ENCODE measurements at regions not wholly inside any gene's neighbourhood (a gene's known extent, or its start where the extent isn't known, plus 50 kb on each side); places are given as distances from the start of the nearest gene placed in this dataset.

DNA sequence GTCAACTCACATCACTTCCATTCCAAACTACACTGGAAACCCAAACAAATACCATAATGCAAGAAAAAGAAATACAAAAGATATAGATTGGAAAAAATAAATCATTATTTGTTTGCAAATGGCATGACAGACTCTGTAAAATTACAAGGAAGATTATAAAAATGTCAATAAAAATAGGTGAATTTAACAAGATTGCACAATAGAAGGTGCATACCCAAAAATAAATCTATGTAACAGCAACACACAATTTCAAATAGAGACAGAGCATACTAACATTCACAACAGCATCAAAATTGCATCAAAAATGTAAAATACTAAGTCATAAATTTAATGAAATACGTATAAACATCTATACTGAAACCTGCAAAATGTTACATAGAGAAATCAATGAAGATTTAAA lies 1140.0 kb upstream of the GJE1 start:
- TF ChIP-seq, protein P1, sequence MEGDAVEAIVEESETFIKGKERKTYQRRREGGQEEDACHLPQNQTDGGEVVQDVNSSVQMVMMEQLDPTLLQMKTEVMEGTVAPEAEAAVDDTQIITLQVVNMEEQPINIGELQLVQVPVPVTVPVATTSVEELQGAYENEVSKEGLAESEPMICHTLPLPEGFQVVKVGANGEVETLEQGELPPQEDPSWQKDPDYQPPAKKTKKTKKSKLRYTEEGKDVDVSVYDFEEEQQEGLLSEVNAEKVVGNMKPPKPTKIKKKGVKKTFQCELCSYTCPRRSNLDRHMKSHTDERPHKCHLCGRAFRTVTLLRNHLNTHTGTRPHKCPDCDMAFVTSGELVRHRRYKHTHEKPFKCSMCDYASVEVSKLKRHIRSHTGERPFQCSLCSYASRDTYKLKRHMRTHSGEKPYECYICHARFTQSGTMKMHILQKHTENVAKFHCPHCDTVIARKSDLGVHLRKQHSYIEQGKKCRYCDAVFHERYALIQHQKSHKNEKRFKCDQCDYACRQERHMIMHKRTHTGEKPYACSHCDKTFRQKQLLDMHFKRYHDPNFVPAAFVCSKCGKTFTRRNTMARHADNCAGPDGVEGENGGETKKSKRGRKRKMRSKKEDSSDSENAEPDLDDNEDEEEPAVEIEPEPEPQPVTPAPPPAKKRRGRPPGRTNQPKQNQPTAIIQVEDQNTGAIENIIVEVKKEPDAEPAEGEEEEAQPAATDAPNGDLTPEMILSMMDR (IDR thresholded peaks at IDR 0.05; ENCODE audit: borderline replicate concordance), result no peak
- intact Hi-C loops (cut with micrococcal nuclease), result no loop called here
- Histone ChIP-seq H3K4me1 (peaks cover 14% of the 10 kb centered on the region), H3K36me3 (no peaks in the 10 kb centered on the region), H3K27ac (replicated peaks) (no peak overlapping the region), H3K27me3 (ENCODE audit: low read depth) (no peaks in the 10 kb centered on the region), H3K9me3 (replicated peaks) (peaks cover 18% of the 10 kb centered on the region), H3K4me3 (no peak overlapping the region)
- no peak for DNase-seq

DNA sequence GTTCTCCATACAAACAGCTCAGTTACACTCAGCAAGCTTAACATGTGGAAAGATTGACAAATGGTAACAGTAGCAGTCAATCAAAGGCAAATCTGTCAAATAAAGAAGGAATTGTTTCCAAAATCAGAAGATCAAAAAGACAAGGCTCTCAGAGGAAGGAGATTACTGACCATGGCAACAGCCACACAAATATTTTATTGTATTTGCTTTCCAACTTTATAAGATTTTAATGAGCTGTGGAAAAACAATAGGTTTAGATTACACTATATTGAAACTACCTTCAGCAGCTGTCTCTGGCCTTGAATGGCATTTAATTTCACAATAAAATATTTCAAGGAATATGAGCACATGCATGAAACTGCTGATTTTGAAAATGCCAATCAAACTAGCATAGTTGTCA lies 1143.9 kb upstream of the GJE1 start:
- no peak for DNase-seq
- Histone ChIP-seq H3K9me3 (replicated peaks) (peaks cover 12% of the 10 kb centered on the region), H3K36me3 (no peaks in the 10 kb centered on the region), H3K4me3 (no peak overlapping the region), H3K27me3 (ENCODE audit: low read depth) (no peaks in the 10 kb centered on the region), H3K4me1 (peaks cover 29% of the 10 kb centered on the region), H3K27ac (replicated peaks) (no peak overlapping the region)
- TF ChIP-seq, protein P1 (IDR thresholded peaks at IDR 0.05; ENCODE audit: borderline replicate concordance), result no peak
- intact Hi-C loops (cut with micrococcal nuclease), result no loop called here

DNA sequence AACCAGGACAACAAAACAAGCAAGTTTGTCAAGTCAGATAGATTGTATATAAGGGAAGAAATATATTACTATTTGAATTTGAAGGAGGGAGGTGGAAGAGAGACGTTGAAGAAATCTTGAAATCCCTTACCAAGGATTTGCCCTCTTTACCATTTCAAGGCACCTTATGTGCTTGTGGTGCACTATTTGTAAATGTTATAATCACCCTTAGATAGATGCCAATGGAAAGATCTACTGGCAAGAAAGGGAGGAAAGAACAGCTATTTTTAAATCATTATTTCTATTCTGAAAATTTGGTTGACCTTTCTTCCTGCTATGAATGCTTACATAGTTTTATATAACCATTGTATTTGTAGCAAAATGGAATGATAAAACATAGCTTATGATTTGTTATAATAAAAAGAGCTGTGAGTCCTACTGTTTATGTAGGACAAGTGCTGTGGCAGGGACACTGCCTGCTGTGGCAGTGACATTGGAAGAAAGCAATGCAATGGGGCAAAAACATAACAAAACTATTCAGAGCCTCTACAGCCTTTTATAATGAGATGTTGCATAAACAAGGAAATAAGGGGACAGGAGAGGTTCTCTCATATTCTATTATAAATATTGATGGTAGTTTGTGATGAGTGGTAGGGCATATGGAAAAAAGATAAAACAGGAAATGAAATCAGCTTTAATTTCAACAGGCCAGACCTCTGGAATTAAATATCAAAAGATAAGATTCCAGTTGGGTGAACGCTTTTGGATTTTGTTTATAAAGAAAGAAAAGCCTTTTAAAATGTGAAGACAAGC lies 1145.2 kb upstream of the GJE1 start:
- H3K36me3 ChIP-seq, result no peaks in the 10 kb centered on the region
- H3K9me3 ChIP-seq (replicated peaks), result peaks cover 3% of the 10 kb centered on the region
- peaks cover 29% of the 10 kb centered on the region for H3K4me1 ChIP-seq
- no peak for DNase-seq
- intact Hi-C loops (cut with micrococcal nuclease), result no loop called here
- no peaks in the 10 kb centered on the region for H3K27me3 ChIP-seq (ENCODE audit: low read depth)
- no peak overlapping the region for H3K4me3 ChIP-seq
- peak overlapping the region; percentile 50 for H3K27ac ChIP-seq (replicated peaks)
- TF ChIP-seq, protein P1 (IDR thresholded peaks at IDR 0.05; ENCODE audit: borderline replicate concordance), result no peak

DNA sequence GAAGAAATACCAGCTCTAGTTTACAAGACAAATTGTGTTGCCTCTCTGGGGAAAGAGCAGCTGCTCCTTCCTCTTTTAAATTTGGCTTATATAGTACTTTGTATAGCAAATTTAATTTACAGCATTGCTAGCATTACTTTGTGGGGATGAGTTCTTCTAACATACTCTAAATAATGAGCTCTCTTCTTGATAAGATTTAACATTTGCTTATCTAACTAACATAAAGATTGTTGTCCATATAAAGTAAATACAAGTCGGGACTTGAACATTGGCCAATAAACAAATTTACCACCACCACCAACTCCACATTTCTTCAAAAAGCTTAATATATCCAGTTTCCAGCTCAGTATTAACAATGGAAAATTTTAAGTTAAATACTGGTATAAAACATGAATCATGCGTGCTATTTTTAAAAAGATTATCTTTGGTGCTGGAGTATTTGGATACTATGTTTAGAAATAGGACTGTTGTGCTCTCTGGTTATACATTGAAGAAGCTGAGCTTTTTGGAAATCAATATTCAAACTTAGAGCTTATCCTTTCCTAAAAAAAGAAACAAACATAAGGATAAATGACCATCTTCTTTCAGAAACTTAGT lies 1146.9 kb upstream of the GJE1 start:
- peaks cover 30% of the 10 kb centered on the region for H3K4me1 ChIP-seq
- peaks cover 3% of the 10 kb centered on the region for H3K9me3 ChIP-seq (replicated peaks)
- no peak for DNase-seq
- no peaks in the 10 kb centered on the region for H3K36me3 ChIP-seq
- TF ChIP-seq, protein P1 (IDR thresholded peaks at IDR 0.05; ENCODE audit: borderline replicate concordance), result no peak
- H3K27me3 ChIP-seq (ENCODE audit: low read depth), result no peaks in the 10 kb centered on the region
- no peak overlapping the region for H3K4me3 ChIP-seq
- no peak overlapping the region for H3K27ac ChIP-seq (replicated peaks)
- intact Hi-C loops (cut with micrococcal nuclease), result no loop called here

DNA sequence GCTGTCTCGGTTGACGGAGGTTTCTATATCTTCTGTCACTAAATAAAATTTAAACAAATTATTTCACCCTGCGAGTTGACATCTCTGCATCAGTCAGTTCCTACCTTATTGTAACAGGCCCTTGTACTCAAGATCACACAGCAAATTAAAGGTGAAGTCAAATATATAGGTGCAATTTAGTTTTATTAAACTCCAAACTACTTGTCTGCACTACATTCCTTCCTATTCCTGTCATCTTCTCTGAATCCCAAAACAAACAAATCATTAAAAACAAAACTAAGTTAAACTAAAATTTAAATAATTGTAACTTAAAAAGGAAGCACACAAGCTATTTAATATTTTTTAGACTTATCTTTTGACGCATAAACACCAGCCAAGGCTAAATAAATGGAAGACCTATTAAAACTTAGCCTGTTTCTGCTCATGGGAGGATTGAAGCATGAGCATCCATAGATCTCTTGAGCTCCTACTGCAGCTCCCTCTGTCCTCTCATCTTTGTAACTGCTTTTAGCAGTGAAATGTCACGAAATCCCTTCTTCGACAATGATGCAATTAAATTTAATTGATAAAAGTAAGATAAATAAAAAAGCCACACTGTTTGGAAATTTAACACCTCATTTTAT lies 1152.3 kb upstream of the GJE1 start:
- intact Hi-C loops (cut with micrococcal nuclease), result no loop called here
- TF ChIP-seq, protein P1 (IDR thresholded peaks at IDR 0.05; ENCODE audit: borderline replicate concordance), result no peak
- H3K36me3 ChIP-seq, result no peaks in the 10 kb centered on the region
- H3K4me1 ChIP-seq, result peaks cover 18% of the 10 kb centered on the region
- H3K27ac ChIP-seq (replicated peaks), result peak overlapping the region; percentile 65
- H3K27me3 ChIP-seq (ENCODE audit: low read depth), result no peaks in the 10 kb centered on the region
- DNase-seq, result no peak
- no peak overlapping the region for H3K4me3 ChIP-seq
- H3K9me3 ChIP-seq (replicated peaks), result no peaks in the 10 kb centered on the region
